NCI-H2107 treated with DMSO at 0.1 percent for 48 hours (cell line): ENCODE measurements at regions not wholly inside any gene's neighbourhood (a gene's known extent, or its start where the extent isn't known, plus 50 kb on each side); places are given as distances from the start of the nearest gene placed in this dataset.
"Not testable (repeated sequence)": the region's sequence is repeated elsewhere in the genome, so short reads cannot be mapped to it uniquely, and the experiment has no call there.

Experiments used
- DNase-seq: peaks from one replicate; lab custom pipeline; 2025; ENCODE audit not compliant: unreplicated experiment; lab: John Stamatoyannopoulos, UW

DNA sequence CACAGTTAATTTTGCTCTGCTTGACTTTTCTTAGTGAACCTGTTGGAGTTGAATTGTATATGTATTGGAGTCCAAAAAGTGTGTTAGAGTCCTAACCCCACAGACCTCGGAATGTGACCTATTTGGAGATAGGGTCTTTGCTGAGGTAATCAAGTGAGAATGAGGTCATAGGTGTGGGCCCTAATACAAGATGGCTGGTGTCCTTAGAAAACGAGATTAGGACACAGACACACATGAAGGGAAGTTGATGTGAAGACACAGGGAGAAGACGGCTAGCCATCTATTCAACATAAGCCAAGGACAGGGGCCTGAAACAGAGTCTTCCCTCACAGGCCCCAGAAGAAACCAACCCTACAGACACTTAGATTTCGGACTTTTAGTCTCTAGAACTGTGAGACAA, 260.6 kb upstream of the NEBL start:
- DNase-seq = no peak

DNA sequence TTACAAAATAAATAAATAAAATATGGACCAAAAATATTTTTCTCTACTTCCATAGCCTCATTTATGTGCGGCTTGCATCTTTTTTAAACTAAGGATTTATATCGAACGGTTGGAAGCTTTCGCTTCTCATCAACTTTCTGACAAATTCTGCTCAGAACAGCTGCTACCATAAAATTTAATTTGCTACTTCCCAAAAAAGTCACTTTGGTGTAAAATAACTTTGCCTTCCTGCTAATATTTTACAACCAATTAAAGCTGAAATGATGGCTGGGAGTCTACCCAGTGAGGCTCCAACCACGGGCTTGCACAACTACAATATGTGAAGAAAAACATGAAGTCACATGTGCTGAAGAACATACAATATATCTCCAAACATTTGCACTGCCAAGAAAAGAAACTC, 253.1 kb upstream of the NEBL start:
- DNase-seq = no peak

DNA sequence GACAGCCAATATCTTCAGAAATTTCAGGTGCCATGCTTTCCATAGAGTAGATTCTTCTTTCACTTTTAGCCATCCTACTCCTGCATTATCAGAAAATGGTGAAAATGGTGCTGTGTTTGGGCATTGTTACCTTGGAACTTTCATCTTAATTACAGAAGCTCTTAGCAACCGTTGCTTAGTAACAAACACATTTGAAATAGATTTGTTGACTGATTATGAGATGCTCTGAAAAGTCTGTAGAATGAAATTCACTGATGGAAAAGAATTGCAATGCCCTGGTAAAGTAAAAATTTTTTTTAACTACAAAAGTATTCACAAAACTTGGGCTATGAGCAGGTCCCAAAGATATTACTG, 249.3 kb upstream of the NEBL start:
- DNase-seq = no peak

DNA sequence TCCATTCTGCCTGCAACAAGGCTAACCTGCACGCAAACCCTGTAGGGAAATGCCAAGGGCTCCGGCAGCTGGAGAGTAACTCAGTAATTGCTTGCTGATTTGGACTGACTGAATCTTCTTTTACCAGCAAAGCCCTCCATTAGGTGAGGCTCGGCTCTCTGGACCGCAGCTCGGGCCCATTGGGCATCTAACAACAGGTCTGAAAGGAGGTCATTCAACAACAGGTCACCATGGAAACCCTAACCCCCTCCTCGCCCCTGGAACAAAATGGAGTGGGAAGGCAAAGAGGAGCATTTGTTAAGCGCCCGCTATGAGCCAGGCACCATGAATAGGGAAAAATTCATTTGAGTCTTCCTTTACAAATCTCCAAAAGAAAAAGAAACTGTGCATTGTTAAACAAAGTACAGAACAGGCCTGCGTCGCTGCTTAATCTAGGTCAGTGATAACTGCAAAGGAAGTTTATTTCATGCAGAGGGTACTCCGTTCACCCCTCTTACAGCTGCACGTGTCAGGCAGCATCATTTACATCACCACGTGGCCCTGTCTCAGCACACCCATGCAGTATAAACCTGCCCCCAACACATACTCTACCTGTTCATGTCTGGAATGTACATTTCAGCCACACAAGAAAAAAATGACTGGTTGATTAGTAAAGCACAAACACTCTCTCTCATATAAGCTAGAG, 248.8 kb upstream of the NEBL start:
- no peak for DNase-seq

DNA sequence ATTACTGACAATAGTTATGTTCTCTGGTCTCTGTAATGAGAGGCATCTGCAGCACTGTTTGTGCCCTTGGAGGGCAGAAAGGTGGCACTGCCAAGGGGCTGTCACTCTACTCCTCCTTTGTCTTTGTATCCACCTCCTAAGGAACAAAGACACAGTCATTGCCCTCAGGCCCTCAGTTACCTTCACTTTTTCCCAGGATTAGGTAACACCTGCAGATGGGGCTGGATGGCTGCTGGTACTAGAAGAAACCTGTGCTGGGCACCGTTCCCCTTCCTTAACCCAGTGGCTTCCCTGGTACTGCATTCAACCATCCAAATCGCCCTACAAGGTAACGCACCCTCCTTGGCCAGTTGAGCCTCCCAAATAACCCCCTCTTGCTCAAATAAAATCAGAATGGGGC, 246.9 kb upstream of the NEBL start:
- no peak for DNase-seq

DNA sequence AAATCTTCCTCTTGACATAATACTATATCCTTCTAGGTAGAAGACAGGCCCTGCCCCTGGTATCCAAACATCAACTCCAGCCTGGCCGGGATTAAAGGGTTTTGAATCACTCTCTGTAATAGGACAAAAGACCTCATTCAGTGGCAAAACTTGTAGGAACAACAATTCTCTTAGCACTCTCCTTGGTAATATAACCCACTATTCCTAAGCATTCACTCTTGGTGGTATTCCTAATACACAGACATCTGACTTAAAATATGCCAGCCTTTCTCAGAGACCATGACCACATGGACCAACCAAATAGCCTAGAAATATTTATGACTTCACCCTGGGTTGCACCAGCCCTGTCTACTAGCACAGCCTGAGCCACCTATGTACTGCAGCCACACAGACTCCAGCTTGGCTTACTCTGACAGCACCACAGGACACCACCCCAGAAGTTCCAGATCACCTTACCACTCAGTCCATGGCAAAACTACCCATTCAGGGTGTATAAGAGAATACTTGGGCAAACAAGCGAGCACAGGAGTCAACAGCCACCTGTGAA, 244.9 kb upstream of the NEBL start:
- DNase-seq = peak; percentile 24

DNA sequence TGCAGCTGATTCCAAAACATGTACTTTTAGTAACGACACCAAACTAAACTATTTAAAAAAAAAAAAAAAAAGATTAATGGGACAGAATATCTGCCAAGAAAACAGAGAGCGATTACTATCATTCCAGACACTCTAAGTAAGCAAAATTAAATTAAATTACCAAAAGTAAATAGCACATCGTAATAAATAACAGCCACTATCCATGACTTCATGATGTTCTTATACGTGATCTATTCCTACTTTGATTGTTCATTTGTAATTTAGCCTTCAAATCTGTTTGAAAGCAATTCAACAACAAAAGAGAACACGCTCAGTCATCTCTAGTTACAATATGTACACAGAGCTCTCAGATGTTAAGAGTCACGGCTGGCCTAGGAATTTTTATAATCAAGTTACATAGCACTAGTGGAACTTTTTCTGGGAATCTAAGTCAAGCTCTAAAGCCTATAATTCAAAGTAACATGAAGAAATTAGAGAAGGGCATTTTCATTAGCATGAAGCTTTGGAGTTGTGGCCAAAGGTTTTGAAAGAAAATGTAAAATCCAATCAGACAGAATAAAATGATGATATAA, 241.7 kb upstream of the NEBL start:
- DNase-seq = peak; percentile 13

DNA sequence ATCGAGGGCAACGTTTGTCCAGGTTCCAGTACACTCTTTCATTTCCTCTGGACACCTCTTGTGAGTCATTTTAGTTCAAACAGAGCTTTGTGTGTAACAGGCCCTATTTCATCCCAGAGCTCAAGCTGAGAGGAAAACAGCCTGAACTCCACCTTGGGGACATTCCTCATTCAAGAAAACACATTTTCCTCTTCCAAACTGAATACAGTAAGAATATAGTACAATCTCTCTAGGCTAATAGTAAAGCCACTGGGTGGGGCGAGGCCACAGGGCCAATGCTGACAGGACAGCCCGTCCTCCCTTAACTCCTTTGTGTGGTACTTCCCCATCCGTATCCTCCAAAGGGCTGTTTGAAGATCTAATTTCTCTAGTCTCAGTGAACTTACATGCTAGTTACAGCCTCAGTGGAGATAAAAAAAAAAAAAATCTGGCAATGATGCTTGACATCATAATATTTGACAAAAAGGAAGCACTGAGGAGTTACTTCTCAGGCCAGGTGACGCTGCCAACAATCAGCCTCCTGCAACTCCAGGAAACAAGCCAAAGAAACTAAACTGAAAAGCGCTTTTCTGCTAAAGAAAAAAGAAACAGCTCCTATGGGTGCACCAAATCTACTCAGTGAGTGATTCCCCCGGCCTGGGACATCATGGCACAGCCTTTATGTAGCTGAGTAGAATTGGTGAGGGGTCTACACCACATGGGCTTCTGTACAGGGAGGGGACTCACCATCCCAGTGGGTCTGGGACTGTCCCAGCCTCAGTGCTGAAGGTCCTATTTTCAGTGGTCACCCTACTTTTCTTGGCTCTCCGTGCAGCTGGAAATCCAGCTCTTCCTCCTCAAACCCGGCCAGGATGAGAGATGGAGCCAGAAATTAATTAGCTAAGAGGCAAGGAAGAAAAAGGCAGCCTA, 238.2 kb upstream of the NEBL start:
- no peak for DNase-seq

DNA sequence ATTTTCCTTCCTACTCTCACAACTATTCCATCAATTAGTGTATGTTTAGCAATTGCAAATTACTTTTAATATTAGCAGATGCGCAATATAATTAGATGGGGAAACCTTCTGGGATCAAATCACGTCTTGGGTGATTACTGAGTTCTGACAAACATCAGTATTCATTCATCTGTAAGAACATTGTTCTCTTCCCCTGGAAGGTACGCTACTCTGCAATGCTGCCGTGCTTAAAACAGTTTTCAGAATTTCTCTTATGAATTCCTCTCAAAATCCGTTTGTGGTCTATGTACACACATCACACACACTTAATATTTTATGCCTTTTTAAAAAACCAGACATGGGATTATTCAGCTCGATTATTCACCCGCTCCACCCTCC, 237.5 kb upstream of the NEBL start:
- no peak for DNase-seq

DNA sequence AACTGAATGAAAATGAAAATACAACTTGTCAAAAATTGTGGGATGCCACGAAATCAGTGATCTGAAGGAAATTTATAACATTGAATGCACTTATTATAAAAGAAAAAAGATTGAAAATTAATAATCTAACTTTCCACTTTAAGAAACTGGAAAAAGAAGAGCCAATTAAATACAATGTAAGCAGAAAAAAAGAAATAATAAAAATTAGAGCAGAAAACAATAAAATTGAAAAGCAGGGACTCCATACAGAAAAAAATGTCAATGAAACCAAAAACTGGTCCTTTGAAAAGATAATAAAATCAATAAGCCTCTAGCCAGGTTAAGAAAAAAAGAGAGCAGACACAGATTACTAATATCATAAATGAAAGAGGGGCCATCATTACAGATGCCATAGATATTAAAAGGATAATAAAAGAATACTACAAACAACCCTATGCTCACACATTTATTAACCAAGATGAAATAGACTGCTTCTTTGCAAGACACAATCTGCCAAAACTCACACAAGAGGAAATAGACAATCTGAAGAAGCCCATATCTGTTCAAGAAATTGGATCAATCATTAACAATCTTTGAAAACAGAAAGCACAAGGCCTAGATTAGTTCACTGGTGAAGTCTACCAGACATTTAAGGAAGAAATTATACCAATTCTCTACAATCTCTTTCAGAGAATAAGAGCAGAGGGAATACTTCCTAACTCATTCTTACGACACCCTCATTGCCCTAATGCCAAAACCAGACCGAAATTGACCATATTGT, 233.8 kb upstream of the NEBL start:
- no peak for DNase-seq

DNA sequence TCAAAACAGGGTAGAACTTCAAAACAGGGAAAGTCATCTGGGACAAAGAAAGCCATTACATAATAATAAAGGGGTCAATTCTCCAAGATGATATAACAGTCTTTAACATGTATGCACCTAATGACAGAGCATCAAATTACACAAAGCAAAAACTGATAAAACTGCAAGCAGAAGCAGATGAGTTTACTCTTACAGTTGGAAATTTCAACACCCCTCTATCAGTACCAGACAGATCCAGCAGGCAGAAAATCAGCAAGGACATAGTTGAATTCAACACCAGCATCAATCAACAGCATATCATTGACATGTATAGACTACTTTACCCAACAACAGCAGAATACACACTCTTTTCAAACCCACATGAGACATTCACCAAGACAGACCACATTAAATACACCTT, 233.0 kb upstream of the NEBL start:
- no peak for DNase-seq

DNA sequence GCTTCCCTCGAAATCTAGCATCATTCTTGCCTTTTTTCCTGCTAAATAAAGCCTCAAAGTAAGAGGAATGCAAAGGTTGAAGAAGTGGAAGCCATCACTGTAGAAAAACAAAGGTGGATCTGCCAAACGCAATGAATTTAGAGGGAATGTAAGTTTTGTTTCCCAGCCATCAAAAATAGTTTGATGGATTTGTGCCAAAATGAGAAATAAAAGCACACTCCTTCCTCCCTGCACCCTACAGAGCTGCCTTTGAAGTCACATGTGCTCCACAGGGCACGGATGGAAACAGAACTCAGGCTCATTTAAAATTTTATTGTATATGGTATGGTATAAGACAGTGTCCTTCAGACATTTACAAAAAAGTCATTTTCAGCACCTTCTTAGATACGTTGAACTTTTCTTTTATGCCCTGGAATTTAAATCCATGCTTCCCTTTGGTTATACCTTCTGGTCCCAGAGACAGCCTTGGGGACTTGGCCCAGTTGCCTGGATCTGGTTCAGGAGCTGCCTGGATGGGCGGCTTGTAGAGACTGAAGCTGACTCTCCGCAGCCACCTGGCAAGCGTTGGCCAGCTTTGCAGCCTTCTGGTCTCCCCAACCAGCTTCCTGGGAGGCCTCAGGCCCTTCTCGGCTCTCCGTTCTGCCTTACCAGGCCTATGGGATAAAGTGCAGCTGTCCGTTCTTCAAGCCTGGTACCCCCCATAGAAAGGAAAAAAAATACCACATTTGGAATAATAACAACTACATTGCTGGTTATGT, 228.5 kb upstream of the NEBL start:
- no peak for DNase-seq

DNA sequence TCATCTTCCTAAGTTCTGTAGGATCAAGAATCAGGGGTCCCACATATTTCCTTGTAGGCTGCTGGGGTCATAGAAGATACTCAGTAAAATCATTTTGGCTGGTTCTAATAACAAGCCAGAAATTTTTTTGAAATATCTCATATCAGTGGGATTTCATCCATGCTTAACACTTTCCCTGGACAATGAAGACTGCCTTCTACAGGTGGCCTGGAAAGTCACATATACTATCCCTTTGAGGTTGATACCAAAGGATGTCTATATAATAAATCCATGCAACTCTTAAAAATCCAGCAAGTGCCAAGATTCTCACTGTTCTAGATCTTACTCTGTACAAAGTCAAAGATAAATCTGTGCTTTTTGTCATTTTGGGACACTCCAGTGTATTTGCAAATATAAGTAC, 225.8 kb upstream of the NEBL start:
- DNase-seq = no peak

DNA sequence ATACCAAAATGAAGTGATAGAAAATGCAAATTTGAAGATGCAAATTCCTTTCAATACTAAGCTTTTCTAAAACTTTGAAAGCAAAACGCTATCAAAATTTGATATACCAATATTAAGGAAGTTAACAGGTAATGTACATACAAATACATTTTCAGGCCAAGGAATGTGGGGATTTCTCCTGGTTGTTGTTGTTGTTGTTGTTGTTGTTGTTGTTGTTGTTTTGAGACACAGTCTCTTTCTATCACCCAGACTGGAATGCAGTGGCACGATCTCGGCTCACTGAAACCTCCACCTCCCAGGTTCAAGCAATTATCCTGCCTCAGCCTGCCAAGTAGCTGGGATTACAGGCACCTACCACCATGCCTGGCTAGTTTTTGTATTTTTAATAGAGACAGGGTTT, 224.7 kb upstream of the NEBL start:
- DNase-seq = not testable (repeated sequence)

DNA sequence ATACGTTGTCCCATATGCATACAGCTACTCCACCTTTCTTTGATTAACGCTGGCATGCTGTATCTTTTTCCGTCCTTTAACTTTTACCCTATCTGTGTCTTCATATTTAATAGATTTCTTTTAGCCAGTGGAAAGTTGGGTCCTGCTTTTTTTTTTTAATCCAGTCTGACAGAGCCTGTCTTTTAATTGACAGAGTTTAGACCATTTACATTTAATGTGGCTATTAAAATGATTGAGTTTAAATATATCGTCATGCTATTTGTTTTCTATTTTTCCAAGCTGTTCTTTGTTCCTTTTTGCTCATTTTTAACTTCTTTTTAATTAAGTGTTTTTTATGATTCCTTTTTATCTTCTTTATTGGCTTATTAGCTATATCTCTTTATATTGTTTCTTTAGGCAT, 217.6 kb upstream of the NEBL start:
- no peak for DNase-seq

DNA sequence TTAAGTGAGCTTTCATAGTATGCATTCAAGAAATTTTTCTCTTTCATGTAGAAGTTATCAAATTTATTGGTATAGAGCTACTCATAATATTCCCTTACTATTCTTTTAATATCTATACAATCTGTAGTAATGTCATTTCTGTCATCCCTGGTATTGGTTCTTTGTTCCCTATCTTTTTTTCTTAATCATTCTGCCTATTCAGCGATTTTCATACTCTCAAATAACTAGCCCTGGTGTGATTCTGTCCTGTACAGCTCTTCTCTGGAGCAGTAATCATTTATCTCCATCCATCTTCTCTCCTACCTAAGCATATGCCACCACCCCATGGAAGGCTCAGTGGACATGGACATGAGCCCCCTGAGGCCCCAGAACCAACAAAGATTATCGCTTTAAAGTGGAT, 213.2 kb upstream of the NEBL start:
- DNase-seq = no peak

DNA sequence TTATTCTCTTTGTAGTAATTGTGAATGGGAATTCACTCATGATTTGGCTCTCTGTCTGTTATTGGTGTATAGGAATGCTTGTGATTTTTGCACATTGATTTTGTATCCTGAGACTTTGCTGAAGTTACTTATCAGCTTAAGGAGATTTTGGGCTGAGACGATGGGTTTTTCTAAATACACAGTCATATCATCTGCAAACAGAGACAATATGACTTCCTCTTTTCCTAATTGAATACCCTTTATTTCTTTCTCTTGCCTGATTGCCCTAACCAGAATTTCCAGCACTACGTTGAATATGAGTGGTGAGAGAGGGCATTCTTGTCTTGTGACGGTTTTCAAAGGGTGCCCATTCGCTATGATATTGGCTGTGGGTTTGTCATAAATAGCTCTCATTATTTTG, 209.8 kb upstream of the NEBL start:
- DNase-seq = not testable (repeated sequence)

DNA sequence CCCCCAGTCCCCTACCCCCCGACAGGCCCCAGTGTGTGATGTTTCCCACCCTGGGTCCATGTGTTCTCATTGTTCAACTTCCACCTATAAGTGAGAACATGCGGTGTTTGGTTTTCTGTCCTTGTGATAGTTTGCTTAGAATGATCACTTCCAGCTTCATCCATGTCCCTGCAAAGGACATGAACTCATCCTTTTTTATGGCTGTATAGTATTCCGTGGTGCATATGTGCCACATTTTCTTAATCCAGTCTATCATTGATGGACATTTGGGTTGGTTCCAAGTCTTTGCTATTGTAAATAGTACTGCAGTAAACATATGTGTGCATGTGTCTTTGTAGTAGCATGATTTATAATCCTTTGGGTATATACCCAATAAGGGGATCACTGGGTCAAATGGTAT, 208.2 kb upstream of the NEBL start:
- not testable (repeated sequence) for DNase-seq

DNA sequence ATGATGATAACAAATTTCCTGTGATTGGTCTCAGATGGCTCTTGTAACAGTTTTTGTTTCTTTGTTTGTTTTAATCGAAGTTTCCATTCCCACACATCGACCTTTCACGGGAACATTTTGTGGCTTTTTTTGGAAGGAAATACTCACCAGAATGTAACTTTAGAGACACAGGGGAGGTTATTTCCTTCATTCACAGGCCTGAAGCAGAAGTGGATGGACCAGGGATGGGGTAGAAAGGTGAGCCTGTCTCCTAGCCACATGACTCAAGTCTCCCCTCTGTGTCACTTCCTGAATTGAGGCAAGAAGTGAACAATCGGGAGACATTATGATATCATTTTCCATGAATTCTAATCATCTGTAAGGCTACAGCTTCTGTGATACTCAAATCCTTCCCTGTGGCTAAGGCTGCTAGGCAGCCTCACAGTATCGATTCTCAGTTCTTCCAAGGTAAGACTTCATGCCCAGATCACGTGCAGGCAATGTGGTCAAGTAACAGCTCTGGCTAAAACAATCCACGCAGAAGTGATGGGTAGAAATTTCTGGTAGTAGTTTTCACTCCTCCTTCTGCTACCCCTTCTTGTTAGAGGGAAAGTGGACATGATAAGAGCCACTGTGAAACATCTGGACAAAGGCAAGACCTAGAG, 203.9 kb upstream of the NEBL start:
- no peak for DNase-seq

DNA sequence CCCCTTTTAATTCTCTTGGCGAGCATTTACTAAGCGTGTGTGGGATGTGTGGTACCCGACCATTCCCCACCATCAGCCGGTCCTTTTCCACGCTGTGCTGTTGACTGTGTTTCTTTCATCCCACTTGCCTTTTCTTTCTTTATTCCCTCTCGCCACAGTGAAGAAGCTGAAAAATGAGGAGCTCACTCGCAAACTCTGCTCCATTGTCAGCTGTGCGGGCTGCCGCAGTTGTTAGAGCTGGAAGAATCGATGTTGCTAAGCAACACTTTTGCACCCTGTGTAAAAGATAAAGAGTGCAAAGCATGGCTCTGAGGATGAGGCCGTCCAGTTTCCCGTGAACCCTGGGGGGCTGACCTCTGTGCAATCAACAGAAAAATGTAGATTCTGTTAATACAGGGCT, 203.1 kb upstream of the NEBL start:
- DNase-seq = no peak
